ENCODE measurements at regions not wholly inside any gene's neighbourhood (a gene's known extent, or its start where the extent isn't known, plus 50 kb on each side); places are given as distances from the start of the nearest gene placed in this dataset.

DNA sequence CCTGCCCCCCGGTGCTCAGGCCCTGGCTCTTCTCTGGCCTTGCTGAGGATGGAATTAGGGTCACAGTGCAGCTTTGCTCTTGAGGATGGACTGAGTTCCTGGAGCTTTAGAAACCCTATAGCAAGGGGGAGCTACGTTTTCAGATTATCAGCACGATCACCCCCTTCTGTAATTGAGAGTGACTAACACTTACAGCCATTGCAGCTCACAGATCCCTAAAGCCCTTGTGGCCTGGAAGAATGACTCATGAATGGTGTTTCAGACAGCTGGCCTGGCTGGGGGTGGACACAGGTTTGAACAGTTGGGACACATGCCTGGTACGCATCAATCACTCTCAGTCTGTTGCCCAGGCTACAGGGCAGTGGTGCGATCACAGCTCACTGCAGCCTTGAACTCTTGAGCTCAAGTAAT, 79.7 kb upstream of the IGFBP5 start:
- no peak for TF ChIP-seq POLR2A (IDR thresholded peaks at IDR 0.05)
- TF ChIP-seq, protein P1, sequence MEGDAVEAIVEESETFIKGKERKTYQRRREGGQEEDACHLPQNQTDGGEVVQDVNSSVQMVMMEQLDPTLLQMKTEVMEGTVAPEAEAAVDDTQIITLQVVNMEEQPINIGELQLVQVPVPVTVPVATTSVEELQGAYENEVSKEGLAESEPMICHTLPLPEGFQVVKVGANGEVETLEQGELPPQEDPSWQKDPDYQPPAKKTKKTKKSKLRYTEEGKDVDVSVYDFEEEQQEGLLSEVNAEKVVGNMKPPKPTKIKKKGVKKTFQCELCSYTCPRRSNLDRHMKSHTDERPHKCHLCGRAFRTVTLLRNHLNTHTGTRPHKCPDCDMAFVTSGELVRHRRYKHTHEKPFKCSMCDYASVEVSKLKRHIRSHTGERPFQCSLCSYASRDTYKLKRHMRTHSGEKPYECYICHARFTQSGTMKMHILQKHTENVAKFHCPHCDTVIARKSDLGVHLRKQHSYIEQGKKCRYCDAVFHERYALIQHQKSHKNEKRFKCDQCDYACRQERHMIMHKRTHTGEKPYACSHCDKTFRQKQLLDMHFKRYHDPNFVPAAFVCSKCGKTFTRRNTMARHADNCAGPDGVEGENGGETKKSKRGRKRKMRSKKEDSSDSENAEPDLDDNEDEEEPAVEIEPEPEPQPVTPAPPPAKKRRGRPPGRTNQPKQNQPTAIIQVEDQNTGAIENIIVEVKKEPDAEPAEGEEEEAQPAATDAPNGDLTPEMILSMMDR (IDR thresholded peaks at IDR 0.05): no peak

Measured in right lobe of liver (tissue), 4 donors.